SU-DHL-6 (cell line): ENCODE measurements at regions not wholly inside any gene's neighbourhood (a gene's known extent, or its start where the extent isn't known, plus 50 kb on each side); places are given as distances from the start of the nearest gene placed in this dataset.

Experiments
- H2AFZ ChIP-seq: fragments of 200-600 bp; sonication (generic); 2 replicates; pipeline ENCODE4 v1.6.1; 2014; ENCODE audit warnings: low read depth, mild to moderate bottlenecking, moderate library complexity, mixed read lengths, antibody characterized with exemption, low read length; ENCODE audit not compliant: severe bottlenecking
- H3F3A ChIP-seq: fragments of 200-600 bp; shearing (Covaris generic); 2 replicates; pipeline ENCODE4 v1.6.0; 2016; ENCODE audit warnings: antibody characterized with exemption, mild to moderate bottlenecking; ENCODE audit not compliant: insufficient read depth
- H3K27ac ChIP-seq: fragments of 200-600 bp; sonication (generic); 2 replicates; pipeline ENCODE4 v1.5.1; 2016; ENCODE audit warnings: low read depth, mild to moderate bottlenecking, low read length, moderate library complexity, mixed read lengths
- H3K27me3 ChIP-seq: fragments of 200-600 bp; sonication (generic), shearing (Covaris generic); 2 replicates; pipeline ENCODE4 v1.6.0; 2014; ENCODE audit warnings: mild to moderate bottlenecking, low read length
- H3K36me3 ChIP-seq: fragments of 200-600 bp; sonication (generic); 2 replicates; pipeline ENCODE4 v1.6.1; 2014; ENCODE audit warnings: mild to moderate bottlenecking, low read length, mixed read lengths
- H3K4me2 ChIP-seq: fragments of 300-600, 200-600 bp; shearing (Covaris generic), sonication (generic); 2 replicates; pipeline ENCODE4 v1.6.0; 2014; ENCODE audit warnings: low read length, low read depth, mild to moderate bottlenecking; ENCODE audit not compliant: poor library complexity, severe bottlenecking
- H3K4me3 ChIP-seq: fragments of 200-600 bp; sonication (generic); 2 replicates; pipeline ENCODE4 v1.5.1; 2014; ENCODE audit warnings: antibody characterized with exemption, low read length, mild to moderate bottlenecking, mixed read lengths; ENCODE audit not compliant: insufficient read depth, poor library complexity, severe bottlenecking
- H3K79me2 ChIP-seq: fragments of 200-600 bp; sonication (generic); 2 replicates; pipeline ENCODE4 v1.6.1; 2014; ENCODE audit warnings: mild to moderate bottlenecking, low read length, moderate library complexity; ENCODE audit not compliant: insufficient read depth
- H3K9ac ChIP-seq: fragments of 200-600 bp; sonication (generic); 2 replicates; pipeline ENCODE4 v1.7.0; 2014; ENCODE audit warnings: mild to moderate bottlenecking, low read length
- H3K9me2 ChIP-seq: fragments of 200-600 bp; sonication (generic); replicated peaks from 2 replicates; pipeline ENCODE4 v1.6.1; 2014; ENCODE audit warnings: low read length; ENCODE audit not compliant: insufficient read depth
- H3K9me3 ChIP-seq: fragments of 200-600 bp; sonication (generic); 2 replicates; pipeline ENCODE4 v1.6.1; 2014; ENCODE audit warnings: low read length, mixed read lengths; ENCODE audit not compliant: insufficient read depth
- H4K20me1 ChIP-seq: fragments of 200-600 bp; sonication (generic); 2 replicates; pipeline ENCODE4 v1.6.1; 2014; ENCODE audit warnings: low read depth, mild to moderate bottlenecking, antibody characterized with exemption, low read length, moderate library complexity, mixed read lengths
- EZH2phosphoT487 ChIP-seq: fragments of 200-600 bp; sonication (generic), shearing (Covaris generic); conservative IDR thresholded peaks from 2 replicates; pipeline ENCODE4 v1.6.1; 2018; ENCODE audit warnings: mild to moderate bottlenecking, antibody characterized with exemption, low read length, moderate library complexity, mixed read lengths
- TF ChIP-seq, protein P1 (sequence below): fragments of 200-600 bp; sonication (generic); IDR thresholded peaks from one replicate; pipeline ENCODE4 v1.5.1; 2017; ENCODE audit warnings: antibody characterized with exemption, mild to moderate bottlenecking, low read length, moderate library complexity; ENCODE audit not compliant: insufficient read depth, poor library complexity, severe bottlenecking

DNA sequence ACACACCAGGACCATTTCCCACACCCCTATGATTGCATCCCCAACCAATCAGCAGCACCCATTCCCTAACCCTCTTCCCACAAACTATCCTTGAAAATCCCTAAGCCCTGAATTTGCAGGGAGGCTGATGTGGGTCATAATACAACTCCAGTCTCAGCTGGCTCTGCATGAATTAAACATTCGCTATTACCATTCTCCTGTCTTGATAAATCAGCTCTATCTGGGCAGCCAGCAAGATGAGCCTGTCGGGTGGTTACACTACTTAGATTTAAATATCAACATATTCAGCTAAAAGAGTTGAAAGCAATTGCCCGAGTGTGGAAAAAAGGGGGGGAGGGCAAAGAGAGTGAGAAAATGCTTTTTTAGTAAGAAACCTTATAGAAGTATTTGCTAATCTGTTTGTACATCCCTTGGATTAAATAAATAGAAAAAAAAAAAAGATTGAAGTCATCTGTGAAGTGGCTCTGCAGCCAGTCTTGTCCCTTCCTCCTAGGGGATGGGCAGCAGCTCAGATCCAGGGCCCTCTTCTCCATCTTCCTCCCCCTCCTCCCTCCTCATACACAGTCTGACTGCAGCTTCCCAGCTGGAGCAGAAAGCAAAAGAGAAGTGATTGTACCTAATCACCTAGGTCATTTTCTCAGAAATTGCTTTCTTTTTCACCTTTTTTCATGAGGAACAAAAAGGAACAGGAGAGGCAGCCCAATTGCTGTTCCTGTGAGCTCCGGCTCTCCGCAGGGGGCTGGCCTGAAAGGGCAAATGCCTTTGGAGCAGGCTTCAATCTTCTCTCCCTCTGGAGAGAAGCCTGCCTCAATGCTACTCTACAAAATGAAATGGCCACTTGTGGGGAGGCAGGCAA is 356.6 kb upstream of the SULF2 start:
- Histone ChIP-seq H3K27me3 (no peaks in the 10 kb centered on the region), H4K20me1 (no peaks in the 10 kb centered on the region), H3K9me2 (no peaks in the 10 kb centered on the region), H3K79me2 (no peaks in the 10 kb centered on the region), H3K4me3 (no peak overlapping the region), H3K4me2 (no peak overlapping the region), H3F3A (no peaks in the 10 kb centered on the region), H3K36me3 (no peaks in the 10 kb centered on the region), H3K27ac (no peak overlapping the region), H3K9ac (no peak overlapping the region), H3K9me3 (0 out of 2 replicates have a peak, but pooled peaks cover 3% of the 10 kb centered on the region), H2AFZ (no peak overlapping the region)
- TF ChIP-seq EZH2phosphoT487 = no peak
- TF ChIP-seq, protein P1, sequence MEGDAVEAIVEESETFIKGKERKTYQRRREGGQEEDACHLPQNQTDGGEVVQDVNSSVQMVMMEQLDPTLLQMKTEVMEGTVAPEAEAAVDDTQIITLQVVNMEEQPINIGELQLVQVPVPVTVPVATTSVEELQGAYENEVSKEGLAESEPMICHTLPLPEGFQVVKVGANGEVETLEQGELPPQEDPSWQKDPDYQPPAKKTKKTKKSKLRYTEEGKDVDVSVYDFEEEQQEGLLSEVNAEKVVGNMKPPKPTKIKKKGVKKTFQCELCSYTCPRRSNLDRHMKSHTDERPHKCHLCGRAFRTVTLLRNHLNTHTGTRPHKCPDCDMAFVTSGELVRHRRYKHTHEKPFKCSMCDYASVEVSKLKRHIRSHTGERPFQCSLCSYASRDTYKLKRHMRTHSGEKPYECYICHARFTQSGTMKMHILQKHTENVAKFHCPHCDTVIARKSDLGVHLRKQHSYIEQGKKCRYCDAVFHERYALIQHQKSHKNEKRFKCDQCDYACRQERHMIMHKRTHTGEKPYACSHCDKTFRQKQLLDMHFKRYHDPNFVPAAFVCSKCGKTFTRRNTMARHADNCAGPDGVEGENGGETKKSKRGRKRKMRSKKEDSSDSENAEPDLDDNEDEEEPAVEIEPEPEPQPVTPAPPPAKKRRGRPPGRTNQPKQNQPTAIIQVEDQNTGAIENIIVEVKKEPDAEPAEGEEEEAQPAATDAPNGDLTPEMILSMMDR = no peak

DNA sequence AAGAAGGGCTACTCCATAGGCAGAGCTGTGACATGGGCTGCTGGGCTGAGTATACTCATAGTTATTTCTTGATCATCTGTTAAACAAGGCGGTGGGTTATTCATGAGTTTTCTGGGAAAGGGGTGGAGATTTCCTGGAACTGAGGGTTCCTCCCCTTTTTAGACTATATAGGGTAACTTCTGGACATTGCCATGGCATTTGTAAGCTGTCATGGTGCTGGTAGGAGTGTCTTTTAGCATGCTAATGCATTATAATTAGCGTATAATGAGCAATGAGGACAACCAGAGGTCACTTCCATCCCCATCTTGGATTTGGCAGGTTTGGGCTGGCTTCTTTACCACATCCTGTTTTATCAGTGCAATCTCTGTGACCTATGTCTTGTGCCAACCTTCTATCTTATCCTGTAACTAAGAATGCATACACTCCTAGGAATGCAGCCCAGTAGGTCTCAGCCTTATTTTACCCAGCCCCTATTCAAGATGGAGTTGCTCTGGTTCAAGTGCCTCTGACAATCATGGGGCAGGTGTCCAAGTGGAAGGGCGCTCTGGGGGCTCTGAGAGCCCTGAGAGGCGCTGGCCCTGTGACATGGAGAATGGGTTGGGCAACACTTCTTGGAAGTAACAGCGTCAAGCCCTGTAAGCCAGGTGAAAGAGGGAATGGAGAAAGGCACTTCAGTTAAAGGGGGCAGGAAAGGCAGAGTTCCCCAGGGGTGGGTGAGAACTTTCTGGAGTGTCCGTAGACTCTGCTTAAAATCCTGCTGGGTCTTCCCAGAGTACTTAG is 354.2 kb upstream of the SULF2 start:
- Histone ChIP-seq H3K9me3 (0 out of 2 replicates have a peak, but pooled peaks cover 3% of the 10 kb centered on the region), H2AFZ (no peak overlapping the region), H4K20me1 (no peaks in the 10 kb centered on the region), H3K9me2 (no peaks in the 10 kb centered on the region), H3F3A (no peaks in the 10 kb centered on the region), H3K36me3 (no peaks in the 10 kb centered on the region), H3K79me2 (no peaks in the 10 kb centered on the region), H3K4me2 (no peak overlapping the region), H3K4me3 (no peak overlapping the region), H3K9ac (no peak overlapping the region), H3K27me3 (no peaks in the 10 kb centered on the region), H3K27ac (no peak overlapping the region)
- no peak for TF ChIP-seq EZH2phosphoT487
- TF ChIP-seq, protein P1 = no peak

DNA sequence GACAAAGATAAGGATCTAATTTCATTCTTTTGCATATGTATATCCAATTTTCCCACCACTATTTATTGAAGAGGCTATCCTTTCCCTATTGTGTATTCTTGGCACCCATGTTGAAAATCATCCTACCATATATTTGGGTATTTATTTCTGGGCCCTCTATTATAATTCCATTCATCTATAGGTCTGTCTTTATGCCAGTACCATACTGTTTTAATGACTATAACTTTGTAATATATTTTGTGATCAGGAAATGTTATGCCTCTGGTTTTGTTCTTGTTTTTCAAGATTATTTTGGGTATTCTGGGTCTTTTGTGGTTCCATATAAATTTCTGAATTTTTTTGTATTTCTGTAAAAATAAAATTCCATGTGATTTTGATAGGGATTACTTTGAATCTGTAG is 347.6 kb upstream of the SULF2 start:
- Histone ChIP-seq H3K9ac (no peak overlapping the region), H3K79me2 (no peaks in the 10 kb centered on the region), H3F3A (no peaks in the 10 kb centered on the region), H3K9me2 (no peaks in the 10 kb centered on the region), H3K27ac (no peak overlapping the region), H3K9me3 (no peaks in the 10 kb centered on the region), H4K20me1 (no peaks in the 10 kb centered on the region), H3K27me3 (no peaks in the 10 kb centered on the region), H2AFZ (no peak overlapping the region), H3K4me3 (no peak overlapping the region), H3K4me2 (no peak overlapping the region), H3K36me3 (no peaks in the 10 kb centered on the region)
- TF ChIP-seq EZH2phosphoT487 = no peak
- TF ChIP-seq, protein P1 = no peak
